ENCODE measurements at regions not wholly inside any gene's neighbourhood (a gene's known extent, or its start where the extent isn't known, plus 50 kb on each side); places are given as distances from the start of the nearest gene placed in this dataset.
"Not testable (repeated sequence)": the region's sequence is repeated elsewhere in the genome, so short reads cannot be mapped to it uniquely, and the experiment has no call there.

- DNase-seq = no peak
- H3K27me3 ChIP-seq (ENCODE audit: control insufficient read depth, insufficient read depth, low read length) = no peaks in the 10 kb centered on the region
- H3K4me3 ChIP-seq (ENCODE audit: insufficient read depth, low read depth, low read length) = no peak overlapping the region
- no peaks in the 10 kb centered on the region for H3K36me3 ChIP-seq (replicated peaks; ENCODE audit: control insufficient read depth, insufficient read depth, low read length)
Measured at GRCh38 chr7:125358551-125359167, 429.0 kb upstream of the POT1 start.

GRCh38 chr7:125357676-125358455 is 428.2 kb upstream of the POT1 start:
- no peaks in the 10 kb centered on the region for H3K27me3 ChIP-seq (ENCODE audit: control insufficient read depth, insufficient read depth, low read length)
- no peak for DNase-seq
- H3K4me3 ChIP-seq (ENCODE audit: insufficient read depth, low read depth, low read length) = no peak overlapping the region
- no peaks in the 10 kb centered on the region for H3K36me3 ChIP-seq (replicated peaks; ENCODE audit: control insufficient read depth, insufficient read depth, low read length)

GRCh38 chr7:125355899-125356298 is 426.3 kb upstream of the POT1 start:
- no peak for DNase-seq
- Histone ChIP-seq H3K27me3 (ENCODE audit: control insufficient read depth, insufficient read depth, low read length) (no peaks in the 10 kb centered on the region), H3K36me3 (replicated peaks; ENCODE audit: control insufficient read depth, insufficient read depth, low read length) (no peaks in the 10 kb centered on the region)

GRCh38 chr7:125347269-125347668 is 417.6 kb upstream of the POT1 start:
- no peak overlapping the region for H3K4me3 ChIP-seq (ENCODE audit: insufficient read depth, low read depth, low read length)
- H3K27me3 ChIP-seq (ENCODE audit: control insufficient read depth, insufficient read depth, low read length) = no peaks in the 10 kb centered on the region
- DNase-seq = no peak
- no peaks in the 10 kb centered on the region for H3K36me3 ChIP-seq (replicated peaks; ENCODE audit: control insufficient read depth, insufficient read depth, low read length)

More at GRCh38 chr7:125355899-125356298, 426.3 kb upstream of the POT1 start:
- no peak overlapping the region for H3K4me3 ChIP-seq (ENCODE audit: insufficient read depth, low read depth, low read length)

GRCh38 chr7:125338110-125338509 is 408.5 kb upstream of the POT1 start:
- no peaks in the 10 kb centered on the region for H3K36me3 ChIP-seq (replicated peaks; ENCODE audit: control insufficient read depth, insufficient read depth, low read length)
- no peaks in the 10 kb centered on the region for H3K27me3 ChIP-seq (ENCODE audit: control insufficient read depth, insufficient read depth, low read length)
- no peak overlapping the region for H3K4me3 ChIP-seq (ENCODE audit: insufficient read depth, low read depth, low read length)
- DNase-seq = no peak

- no peak for DNase-seq
- Histone ChIP-seq H3K4me3 (ENCODE audit: insufficient read depth, low read depth, low read length) (no peak overlapping the region), H3K36me3 (replicated peaks; ENCODE audit: control insufficient read depth, insufficient read depth, low read length) (no peaks in the 10 kb centered on the region), H3K27me3 (ENCODE audit: control insufficient read depth, insufficient read depth, low read length) (no peaks in the 10 kb centered on the region)
Measured at GRCh38 chr7:125336326-125336725, 406.7 kb upstream of the POT1 start.

- Histone ChIP-seq H3K27me3 (ENCODE audit: control insufficient read depth, insufficient read depth, low read length) (no peaks in the 10 kb centered on the region), H3K36me3 (replicated peaks; ENCODE audit: control insufficient read depth, insufficient read depth, low read length) (no peaks in the 10 kb centered on the region), H3K4me3 (ENCODE audit: insufficient read depth, low read depth, low read length) (no peak overlapping the region)
- no peak for DNase-seq
Measured at GRCh38 chr7:125326666-125327255, 397.1 kb upstream of the POT1 start.

- Histone ChIP-seq H3K27me3 (ENCODE audit: control insufficient read depth, insufficient read depth, low read length) (no peaks in the 10 kb centered on the region), H3K36me3 (replicated peaks; ENCODE audit: control insufficient read depth, insufficient read depth, low read length) (no peaks in the 10 kb centered on the region), H3K4me3 (ENCODE audit: insufficient read depth, low read depth, low read length) (no peak overlapping the region)
- DNase-seq = peak; percentile 22
Measured at GRCh38 chr7:125316466-125316865, 386.8 kb upstream of the POT1 start.

- Histone ChIP-seq H3K4me3 (ENCODE audit: insufficient read depth, low read depth, low read length) (no peak overlapping the region), H3K27me3 (ENCODE audit: control insufficient read depth, insufficient read depth, low read length) (no peaks in the 10 kb centered on the region)
- no peak for DNase-seq
Measured at GRCh38 chr7:125299003-125299765, 369.6 kb upstream of the POT1 start.

GRCh38 chr7:125279961-125280360 is 350.3 kb upstream of the POT1 start:
- no peaks in the 10 kb centered on the region for H3K36me3 ChIP-seq (replicated peaks; ENCODE audit: control insufficient read depth, insufficient read depth, low read length)
- no peak overlapping the region for H3K4me3 ChIP-seq (ENCODE audit: insufficient read depth, low read depth, low read length)
- DNase-seq = no peak
- H3K27me3 ChIP-seq (ENCODE audit: control insufficient read depth, insufficient read depth, low read length) = no peaks in the 10 kb centered on the region

More at GRCh38 chr7:125299003-125299765, 369.6 kb upstream of the POT1 start:
- no peaks in the 10 kb centered on the region for H3K36me3 ChIP-seq (replicated peaks; ENCODE audit: control insufficient read depth, insufficient read depth, low read length)

- no peak for DNase-seq
- Histone ChIP-seq H3K36me3 (replicated peaks; ENCODE audit: control insufficient read depth, insufficient read depth, low read length) (no peaks in the 10 kb centered on the region), H3K27me3 (ENCODE audit: control insufficient read depth, insufficient read depth, low read length) (no peaks in the 10 kb centered on the region), H3K4me3 (ENCODE audit: insufficient read depth, low read depth, low read length) (no peak overlapping the region)
Measured at GRCh38 chr7:125278318-125278717, 348.7 kb upstream of the POT1 start.

- not testable (repeated sequence) for H3K4me3 ChIP-seq (ENCODE audit: insufficient read depth, low read depth, low read length); DNase-seq; H3K36me3 ChIP-seq (replicated peaks; ENCODE audit: control insufficient read depth, insufficient read depth, low read length); H3K27me3 ChIP-seq (ENCODE audit: control insufficient read depth, insufficient read depth, low read length)
Measured at GRCh38 chr7:125274742-125275141, 345.1 kb upstream of the POT1 start.

GRCh38 chr7:125264174-125264856 is 334.7 kb upstream of the POT1 start:
- DNase-seq; H3K27me3 ChIP-seq (ENCODE audit: control insufficient read depth, insufficient read depth, low read length); H3K36me3 ChIP-seq (replicated peaks; ENCODE audit: control insufficient read depth, insufficient read depth, low read length): not testable (repeated sequence)
- peak overlapping the region; percentile 54 for H3K4me3 ChIP-seq (ENCODE audit: insufficient read depth, low read depth, low read length)

- not testable (repeated sequence) for H3K4me3 ChIP-seq (ENCODE audit: insufficient read depth, low read depth, low read length); H3K27me3 ChIP-seq (ENCODE audit: control insufficient read depth, insufficient read depth, low read length); H3K36me3 ChIP-seq (replicated peaks; ENCODE audit: control insufficient read depth, insufficient read depth, low read length); DNase-seq
Measured at GRCh38 chr7:125258876-125259417, 329.3 kb upstream of the POT1 start.
